GM23338 (cell line): ENCODE measurements at regions not wholly inside any gene's neighbourhood (a gene's known extent, or its start where the extent isn't known, plus 50 kb on each side); places are given as distances from the start of the nearest gene placed in this dataset.

Experiments
- ATAC-seq: fragments of 200-7000 bp; cut with Tn5 transposase; 3 replicates; pipeline ENCODE4 v1.9.1; 2020
- DNase-seq: peaks from one replicate; pipeline ENCODE4 v3.0.0-alpha.2; 2015; ENCODE audit warnings: low spot score
- H2AFZ ChIP-seq: fragments of 200-600 bp; sonication (generic); 2 replicates; pipeline ENCODE4 v1.8.0; 2016; ENCODE audit warnings: antibody characterized with exemption, mild to moderate bottlenecking, moderate library complexity
- H3F3A ChIP-seq: fragments of 200-600 bp; sonication (generic); replicated peaks from 2 replicates; pipeline ENCODE4 v1.8.0; 2017; ENCODE audit warnings: antibody characterized with exemption, mixed run types, low read depth
- H3K27ac ChIP-seq: fragments of 200-600 bp; sonication (generic); 2 replicates; pipeline ENCODE4 v1.6.1; 2016; ENCODE audit warnings: low read depth
- H3K27me3 ChIP-seq: fragments of 200-600 bp; sonication (generic); 2 replicates; pipeline ENCODE4 v1.8.0; 2016; ENCODE audit warnings: mild to moderate bottlenecking, mixed run types, moderate library complexity; ENCODE audit not compliant: insufficient read depth
- H3K36me3 ChIP-seq: fragments of 200-600 bp; sonication (generic); 2 replicates; pipeline ENCODE4 v1.8.0; 2016; ENCODE audit warnings: mild to moderate bottlenecking; ENCODE audit not compliant: insufficient read depth
- H3K4me1 ChIP-seq: fragments of 200-600 bp; sonication (generic); 2 replicates; pipeline ENCODE4 v1.8.0; 2016; ENCODE audit warnings: mild to moderate bottlenecking, moderate library complexity; ENCODE audit not compliant: insufficient read depth
- H3K4me2 ChIP-seq: fragments of 200-600 bp; sonication (generic); 2 replicates; pipeline ENCODE4 v1.7.1; 2017; ENCODE audit warnings: mixed run types
- H3K4me3 ChIP-seq: fragments of 200-600 bp; sonication (generic); 2 replicates; pipeline ENCODE4 v1.6.1; 2016; ENCODE audit warnings: mixed run types
- H3K79me2 ChIP-seq: fragments of 200-600 bp; sonication (generic); replicated peaks from 2 replicates; pipeline ENCODE4 v1.8.0; 2017; ENCODE audit warnings: mild to moderate bottlenecking; ENCODE audit not compliant: insufficient read depth
- H3K9me2 ChIP-seq: fragments of 200-600 bp; sonication (generic); 2 replicates; pipeline ENCODE4 v1.8.0; 2017; ENCODE audit not compliant: insufficient read depth
- H4K20me1 ChIP-seq: fragments of 200-600 bp; sonication (generic); replicated peaks from 2 replicates; pipeline ENCODE4 v1.8.0; 2017; ENCODE audit warnings: mild to moderate bottlenecking; ENCODE audit not compliant: insufficient read depth
- H3K27ac Mint-ChIP-seq: 2 replicates; pipeline ENCODE4 v1.8.0; 2020; ENCODE audit warnings: inconsistent platforms, mild to moderate bottlenecking, moderate library complexity, mixed read lengths
- H3K27me3 Mint-ChIP-seq: 3 replicates; pipeline ENCODE4 v1.8.0; 2022; ENCODE audit warnings: low read depth, mild to moderate bottlenecking, moderate library complexity, mixed read lengths, inconsistent platforms; ENCODE audit not compliant: insufficient read depth, poor library complexity
- H3K36me3 Mint-ChIP-seq: 3 replicates; pipeline ENCODE4 v1.8.0; 2021; ENCODE audit warnings: low read depth, mild to moderate bottlenecking, inconsistent platforms, moderate library complexity, mixed read lengths
- H3K4me1 Mint-ChIP-seq: 3 replicates; pipeline ENCODE4 v1.8.0; 2020; ENCODE audit warnings: mild to moderate bottlenecking, inconsistent platforms, mixed read lengths
- H3K4me3 Mint-ChIP-seq: 3 replicates; pipeline ENCODE4 v1.8.0; 2021; ENCODE audit warnings: moderate library complexity, mild to moderate bottlenecking, inconsistent platforms, mixed read lengths
- H3K9me3 Mint-ChIP-seq: 3 replicates; pipeline ENCODE4 v1.8.0; 2020; ENCODE audit warnings: moderate library complexity, mild to moderate bottlenecking, inconsistent platforms, mixed read lengths
- EZH2 ChIP-seq: fragments of 200-600 bp; sonication (generic); IDR thresholded peaks from one replicate; pipeline ENCODE4 v1.8.0; 2017; ENCODE audit warnings: antibody characterized with exemption, mild to moderate bottlenecking, low read depth; ENCODE audit not compliant: unreplicated experiment
- EZH2phosphoT487 ChIP-seq: fragments of 200-600 bp; sonication (generic); IDR thresholded peaks from one replicate; pipeline ENCODE4 v1.8.1; 2018; ENCODE audit warnings: antibody characterized with exemption; ENCODE audit not compliant: unreplicated experiment
- JUNB ChIP-seq: IDR thresholded peaks from one replicate; pipeline ENCODE4 v1.6.1; 2016; ENCODE audit warnings: antibody characterized with exemption; ENCODE audit not compliant: unreplicated experiment
- POLR2AphosphoS5 ChIP-seq: IDR thresholded peaks from 2 replicates; pipeline ENCODE4 v1.6.1; 2016; ENCODE audit warnings: antibody characterized with exemption, low read depth
- STAT1 ChIP-seq: IDR thresholded peaks from one replicate; pipeline ENCODE4 v1.6.1; 2016; ENCODE audit warnings: antibody characterized with exemption; ENCODE audit not compliant: unreplicated experiment
- ZNF114 ChIP-seq: fragments of 250-450 bp; sonication (Bioruptor Pico); IDR thresholded peaks from 2 replicates; pipeline ENCODE4 v1.5.0; 2020; ENCODE audit warnings: mild to moderate bottlenecking, moderate library complexity
- ZNF331 ChIP-seq: fragments of 250-450 bp; sonication (Bioruptor Pico); IDR thresholded peaks from 2 replicates; pipeline ENCODE4 v1.5.0; 2020; ENCODE audit warnings: low read depth, mild to moderate bottlenecking, moderate library complexity
- TF ChIP-seq, protein P1 (sequence below): IDR thresholded peaks from 2 replicates; pipeline ENCODE4 v1.6.1; 2016; ENCODE audit warnings: antibody characterized with exemption
- TF ChIP-seq, protein P2 (sequence below), 2 experiments: fragments of 200-600 bp in 1 of 2; sonication (generic) in 1 of 2; conservative IDR thresholded peaks; 2 replicates each; pipeline versions ENCODE4 v1.5.1 to v1.6.1; 2016 to 2017; ENCODE audit warnings: antibody characterized with exemption in 2 of 2, low read depth in 2 of 2, mild to moderate bottlenecking in 2 of 2, moderate library complexity in 1 of 2
- TF ChIP-seq, protein P3 (sequence below): IDR thresholded peaks from one replicate; pipeline ENCODE4 v1.6.1; 2018; ENCODE audit warnings: antibody characterized with exemption; ENCODE audit not compliant: unreplicated experiment

DNA sequence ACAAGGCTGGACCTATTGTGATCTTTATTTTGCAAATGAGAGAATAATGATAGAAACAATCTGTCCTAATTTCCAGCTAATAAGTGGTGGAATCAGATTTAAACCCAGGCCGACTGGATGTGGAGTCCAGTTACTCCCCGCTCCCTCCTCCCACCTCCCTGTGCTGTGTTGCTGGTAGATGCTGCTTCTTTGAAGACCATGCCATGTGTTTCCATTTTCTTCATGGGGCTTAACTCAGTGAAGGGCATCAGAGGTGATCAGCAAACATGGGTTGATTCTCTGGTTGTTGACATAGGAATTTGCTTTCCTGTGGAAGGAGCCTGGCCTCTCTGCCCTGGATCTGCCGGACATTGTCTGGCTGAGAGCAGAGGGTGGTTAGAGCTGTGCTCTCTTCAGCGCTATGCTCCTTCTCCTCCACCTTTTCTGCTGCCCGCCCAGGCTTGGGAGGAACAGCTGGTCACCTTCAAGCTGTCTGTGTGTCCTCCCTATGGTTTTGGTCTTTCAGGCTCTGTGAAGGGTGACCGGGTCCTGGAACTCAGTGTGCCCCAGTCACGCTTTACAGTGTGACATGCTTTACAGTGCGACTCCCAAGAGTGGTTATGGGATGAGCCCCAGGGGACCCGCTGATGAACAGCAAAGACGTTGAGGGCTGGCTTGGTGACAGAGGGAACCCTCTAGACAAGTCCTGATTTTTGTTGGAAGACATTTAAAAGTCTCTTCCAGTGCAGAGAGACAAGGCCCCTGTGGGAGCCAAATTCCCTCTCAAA is 68.4 kb upstream of the RPS23 start:
- no peak for ATAC-seq
- no peak overlapping the region for H3K4me3 Mint-ChIP-seq
- H3K4me2 ChIP-seq = no peak overlapping the region

DNA sequence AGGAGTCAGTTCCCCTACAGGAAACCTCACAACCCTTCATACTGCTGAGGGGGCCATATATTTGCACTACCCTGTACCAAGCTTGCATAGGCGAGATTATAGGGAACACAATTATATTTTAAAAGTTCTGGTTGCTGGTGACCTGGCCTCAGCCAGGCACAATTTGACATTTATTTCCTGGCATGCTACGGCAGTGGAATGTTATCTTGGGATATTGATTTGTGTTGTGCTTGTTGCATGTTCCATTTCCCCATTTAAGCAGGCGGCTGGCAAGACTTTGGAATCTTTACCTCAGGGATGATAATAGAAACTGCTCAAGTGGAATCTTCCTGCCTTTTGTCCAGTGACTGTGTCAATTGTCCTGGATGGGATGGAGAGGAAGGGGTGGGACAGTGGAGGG is 67.0 kb upstream of the RPS23 start:
- Histone ChIP-seq H3K4me3 (no peak overlapping the region), H3K27me3 (no peaks in the 10 kb centered on the region), H3K79me2 (no peaks in the 10 kb centered on the region), H3K4me1 (no peaks in the 10 kb centered on the region), H3F3A (no peaks in the 10 kb centered on the region), H2AFZ (peak overlapping the region; percentile 47; the same call in 1 of the 2 replicates), H3K4me2 (no peak overlapping the region), H3K36me3 (no peaks in the 10 kb centered on the region), H3K27ac (no peak overlapping the region), H3K9me2 (0 out of 2 replicates have a peak, but pooled peaks cover 4% of the 10 kb centered on the region), H4K20me1 (no peaks in the 10 kb centered on the region)
- DNase-seq (no peak), ATAC-seq (no peak)
- TF ChIP-seq, protein P1, sequence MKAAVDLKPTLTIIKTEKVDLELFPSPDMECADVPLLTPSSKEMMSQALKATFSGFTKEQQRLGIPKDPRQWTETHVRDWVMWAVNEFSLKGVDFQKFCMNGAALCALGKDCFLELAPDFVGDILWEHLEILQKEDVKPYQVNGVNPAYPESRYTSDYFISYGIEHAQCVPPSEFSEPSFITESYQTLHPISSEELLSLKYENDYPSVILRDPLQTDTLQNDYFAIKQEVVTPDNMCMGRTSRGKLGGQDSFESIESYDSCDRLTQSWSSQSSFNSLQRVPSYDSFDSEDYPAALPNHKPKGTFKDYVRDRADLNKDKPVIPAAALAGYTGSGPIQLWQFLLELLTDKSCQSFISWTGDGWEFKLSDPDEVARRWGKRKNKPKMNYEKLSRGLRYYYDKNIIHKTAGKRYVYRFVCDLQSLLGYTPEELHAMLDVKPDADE = no peak
- no peak overlapping the region for H3K27ac Mint-ChIP-seq
- H3K36me3 Mint-ChIP-seq = no peaks in the 10 kb centered on the region
- no peaks in the 10 kb centered on the region for H3K9me3 Mint-ChIP-seq
- peaks cover 11% of the 10 kb centered on the region for H3K4me1 Mint-ChIP-seq
- H3K4me3 Mint-ChIP-seq = no peak overlapping the region
- peaks cover 3% of the 10 kb centered on the region for H3K27me3 Mint-ChIP-seq

More for the DNA sequence above, 68.4 kb upstream of the RPS23 start:
- Histone ChIP-seq H3K4me1 (no peaks in the 10 kb centered on the region), H3K9me2 (0 out of 2 replicates have a peak, but pooled peaks cover 4% of the 10 kb centered on the region), H3F3A (no peaks in the 10 kb centered on the region), H3K27ac (no peak overlapping the region), H2AFZ (peak overlapping the region; percentile 81), H3K36me3 (no peaks in the 10 kb centered on the region), H3K4me3 (no peak overlapping the region), H4K20me1 (no peaks in the 10 kb centered on the region), H3K79me2 (no peaks in the 10 kb centered on the region), H3K27me3 (no peaks in the 10 kb centered on the region)
- Mint-ChIP-seq H3K4me1 (peaks cover 12% of the 10 kb centered on the region), H3K27ac (no peak overlapping the region), H3K27me3 (peaks cover 3% of the 10 kb centered on the region), H3K9me3 (no peaks in the 10 kb centered on the region), H3K36me3 (no peaks in the 10 kb centered on the region)
- DNase-seq = no peak
- TF ChIP-seq, protein P2, sequence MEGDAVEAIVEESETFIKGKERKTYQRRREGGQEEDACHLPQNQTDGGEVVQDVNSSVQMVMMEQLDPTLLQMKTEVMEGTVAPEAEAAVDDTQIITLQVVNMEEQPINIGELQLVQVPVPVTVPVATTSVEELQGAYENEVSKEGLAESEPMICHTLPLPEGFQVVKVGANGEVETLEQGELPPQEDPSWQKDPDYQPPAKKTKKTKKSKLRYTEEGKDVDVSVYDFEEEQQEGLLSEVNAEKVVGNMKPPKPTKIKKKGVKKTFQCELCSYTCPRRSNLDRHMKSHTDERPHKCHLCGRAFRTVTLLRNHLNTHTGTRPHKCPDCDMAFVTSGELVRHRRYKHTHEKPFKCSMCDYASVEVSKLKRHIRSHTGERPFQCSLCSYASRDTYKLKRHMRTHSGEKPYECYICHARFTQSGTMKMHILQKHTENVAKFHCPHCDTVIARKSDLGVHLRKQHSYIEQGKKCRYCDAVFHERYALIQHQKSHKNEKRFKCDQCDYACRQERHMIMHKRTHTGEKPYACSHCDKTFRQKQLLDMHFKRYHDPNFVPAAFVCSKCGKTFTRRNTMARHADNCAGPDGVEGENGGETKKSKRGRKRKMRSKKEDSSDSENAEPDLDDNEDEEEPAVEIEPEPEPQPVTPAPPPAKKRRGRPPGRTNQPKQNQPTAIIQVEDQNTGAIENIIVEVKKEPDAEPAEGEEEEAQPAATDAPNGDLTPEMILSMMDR (conservative IDR thresholded peaks at IDR 0.05; ENCODE audit: low read depth in 2 of 2) = no peak
- TF ChIP-seq POLR2AphosphoS5 = no peak

DNA sequence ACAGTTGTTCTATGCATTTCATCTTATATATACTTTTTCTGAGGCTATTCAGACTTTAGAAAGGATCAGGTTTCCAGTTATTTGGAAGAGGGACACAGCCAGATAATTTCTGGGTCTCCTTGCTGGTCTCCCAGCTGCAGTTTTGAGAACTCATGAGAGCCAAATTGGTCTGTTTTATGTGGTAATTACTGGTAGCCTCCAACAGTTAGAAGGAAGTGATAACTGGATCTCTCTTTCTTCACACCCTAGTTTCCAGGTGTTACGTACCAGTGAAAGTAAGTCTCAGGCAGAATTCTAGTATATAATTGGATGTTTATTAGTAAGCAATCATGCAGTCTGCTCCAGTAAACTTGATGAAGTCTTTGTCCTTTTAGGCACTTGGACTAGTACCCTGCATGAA is 63.2 kb upstream of the RPS23 start:
- no peak for DNase-seq
- Histone ChIP-seq H3K36me3 (no peaks in the 10 kb centered on the region), H3K4me1 (no peaks in the 10 kb centered on the region), H2AFZ (no peak overlapping the region; the same call in 1 of the 2 replicates), H3K4me3 (no peak overlapping the region), H4K20me1 (no peaks in the 10 kb centered on the region), H3K79me2 (no peaks in the 10 kb centered on the region), H3K27me3 (no peaks in the 10 kb centered on the region), H3F3A (no peaks in the 10 kb centered on the region), H3K27ac (no peak overlapping the region), H3K9me2 (0 out of 2 replicates have a peak, but pooled peaks cover 4% of the 10 kb centered on the region), H3K4me2 (no peak overlapping the region)
- Mint-ChIP-seq H3K9me3 (no peaks in the 10 kb centered on the region), H3K4me1 (no peaks in the 10 kb centered on the region), H3K27ac (no peak overlapping the region), H3K36me3 (no peaks in the 10 kb centered on the region), H3K4me3 (no peak overlapping the region), H3K27me3 (peaks cover 6% of the 10 kb centered on the region)
- no peak for ATAC-seq
- TF ChIP-seq, protein P2 (conservative IDR thresholded peaks at IDR 0.05; ENCODE audit: low read depth in 2 of 2) = no peak
- TF ChIP-seq, protein P3, sequence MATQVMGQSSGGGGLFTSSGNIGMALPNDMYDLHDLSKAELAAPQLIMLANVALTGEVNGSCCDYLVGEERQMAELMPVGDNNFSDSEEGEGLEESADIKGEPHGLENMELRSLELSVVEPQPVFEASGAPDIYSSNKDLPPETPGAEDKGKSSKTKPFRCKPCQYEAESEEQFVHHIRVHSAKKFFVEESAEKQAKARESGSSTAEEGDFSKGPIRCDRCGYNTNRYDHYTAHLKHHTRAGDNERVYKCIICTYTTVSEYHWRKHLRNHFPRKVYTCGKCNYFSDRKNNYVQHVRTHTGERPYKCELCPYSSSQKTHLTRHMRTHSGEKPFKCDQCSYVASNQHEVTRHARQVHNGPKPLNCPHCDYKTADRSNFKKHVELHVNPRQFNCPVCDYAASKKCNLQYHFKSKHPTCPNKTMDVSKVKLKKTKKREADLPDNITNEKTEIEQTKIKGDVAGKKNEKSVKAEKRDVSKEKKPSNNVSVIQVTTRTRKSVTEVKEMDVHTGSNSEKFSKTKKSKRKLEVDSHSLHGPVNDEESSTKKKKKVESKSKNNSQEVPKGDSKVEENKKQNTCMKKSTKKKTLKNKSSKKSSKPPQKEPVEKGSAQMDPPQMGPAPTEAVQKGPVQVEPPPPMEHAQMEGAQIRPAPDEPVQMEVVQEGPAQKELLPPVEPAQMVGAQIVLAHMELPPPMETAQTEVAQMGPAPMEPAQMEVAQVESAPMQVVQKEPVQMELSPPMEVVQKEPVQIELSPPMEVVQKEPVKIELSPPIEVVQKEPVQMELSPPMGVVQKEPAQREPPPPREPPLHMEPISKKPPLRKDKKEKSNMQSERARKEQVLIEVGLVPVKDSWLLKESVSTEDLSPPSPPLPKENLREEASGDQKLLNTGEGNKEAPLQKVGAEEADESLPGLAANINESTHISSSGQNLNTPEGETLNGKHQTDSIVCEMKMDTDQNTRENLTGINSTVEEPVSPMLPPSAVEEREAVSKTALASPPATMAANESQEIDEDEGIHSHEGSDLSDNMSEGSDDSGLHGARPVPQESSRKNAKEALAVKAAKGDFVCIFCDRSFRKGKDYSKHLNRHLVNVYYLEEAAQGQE = no peak
- no peak for TF ChIP-seq ZNF331
- TF ChIP-seq STAT1 = no peak
- TF ChIP-seq POLR2AphosphoS5 = no peak
- no peak for TF ChIP-seq JUNB
- no peak for TF ChIP-seq ZNF114 (CRISPR knock-in tag)
- no peak for TF ChIP-seq EZH2phosphoT487
- no peak for TF ChIP-seq EZH2
